Caco-2 (cell line): ENCODE measurements at regions not wholly inside any gene's neighbourhood (a gene's known extent, or its start where the extent isn't known, plus 50 kb on each side); places are given as distances from the start of the nearest gene placed in this dataset.

Source experiments
- BruUV-seq: library from RNA; stranded (reverse); fragments of 400-500 nt; replicated peaks from 2 replicates; lab custom pipeline; 2021; lab: Mats Ljungman, UMichigan
- CTCF ChIA-PET: fragments of 300-600 bp; sonication (Branson Sonifier 250); formaldehyde crosslinking; loops from one replicate; lab custom pipeline; 2022; ENCODE audit warnings: antibody characterized with exemption; lab: Charles Lee
- POLR2A ChIA-PET: fragments of 300-600 bp; sonication (Branson Sonifier 250); formaldehyde crosslinking; loops from one replicate; lab custom pipeline; 2022; ENCODE audit warnings: antibody characterized with exemption; lab: Charles Lee
- DNase-seq, 2 experiments: peaks; one replicate each; pipeline versions ENCODE4 v3.0.0 to v3.0.0-alpha.2; 2020 to 2022
- H3K27me3 ChIP-seq: replicated peaks from 2 replicates; pipeline ENCODE4 v1.6.0; 2011; ENCODE audit warnings: low read length; ENCODE audit not compliant: control insufficient read depth, insufficient read depth
- H3K36me3 ChIP-seq: 2 replicates; pipeline ENCODE4 v1.5.1; 2011; ENCODE audit warnings: low read length; ENCODE audit not compliant: control insufficient read depth, insufficient read depth
- H3K4me1 ChIP-seq: fragments of 250-450 bp; sonication (Bioruptor Pico); 2 replicates; pipeline ENCODE4 v1.5.1; 2020; ENCODE audit warnings: mild to moderate bottlenecking
- H3K4me3 ChIP-seq: 2 replicates; pipeline ENCODE4 v1.5.1; 2011; ENCODE audit warnings: low read depth, mild to moderate bottlenecking, control low read depth, low read length
- H3K9me3 ChIP-seq: fragments of 250-450 bp; sonication (Bioruptor Pico); 2 replicates; pipeline ENCODE4 v1.5.1; 2020; ENCODE audit warnings: mild to moderate bottlenecking, moderate library complexity
- H3K27ac Mint-ChIP-seq: one replicate; pipeline ENCODE4 v1.8.0; 2022; ENCODE audit warnings: mixed read lengths; ENCODE audit not compliant: unreplicated experiment
- H3K27me3 Mint-ChIP-seq: one replicate; pipeline ENCODE4 v1.8.0; 2022; ENCODE audit warnings: mixed read lengths; ENCODE audit not compliant: insufficient read depth, unreplicated experiment
- H3K36me3 Mint-ChIP-seq: one replicate; pipeline ENCODE4 v1.8.0; 2022; ENCODE audit warnings: mild to moderate bottlenecking, mixed read lengths; ENCODE audit not compliant: insufficient read depth, unreplicated experiment
- H3K4me1 Mint-ChIP-seq: one replicate; pipeline ENCODE4 v1.8.0; 2022; ENCODE audit warnings: low read depth, mixed read lengths; ENCODE audit not compliant: unreplicated experiment
- H3K4me3 Mint-ChIP-seq: one replicate; pipeline ENCODE4 v1.8.0; 2022; ENCODE audit warnings: mild to moderate bottlenecking, moderate library complexity, mixed read lengths; ENCODE audit not compliant: unreplicated experiment
- H3K9me3 Mint-ChIP-seq: one replicate; pipeline ENCODE4 v1.8.0; 2022; ENCODE audit warnings: mixed read lengths; ENCODE audit not compliant: unreplicated experiment
- CTCF ChIP-seq, 2 experiments: fragments of 200-600 bp in 1 of 2; IDR thresholded peaks; 1 replicate in 1 of 2; 2 replicates in 1 of 2; pipeline versions ENCODE4 v1.5.1 to v1.8.0; 2011 to 2022; ENCODE audit warnings: antibody characterized with exemption in 1 of 2, control low read depth in 1 of 2, inconsistent platforms in 1 of 2, low read depth in 1 of 2, low read length in 1 of 2, mild to moderate bottlenecking in 1 of 2, moderate library complexity in 1 of 2; ENCODE audit not compliant: insufficient read depth in 1 of 2, severe bottlenecking in 1 of 2, unreplicated experiment in 1 of 2
- intact Hi-C: fragments of 100-400 bp; cut with micrococcal nuclease; formaldehyde crosslinking; loops from one replicate; pipeline ENCODE4 v1.10.0; 2022; ENCODE audit not compliant: unreplicated experiment

GRCh38 chr6:113299531-113299930 lies 557.6 kb upstream of the MARCKS start:
- Histone ChIP-seq H3K27me3 (no peaks in the 10 kb centered on the region), H3K9me3 (no peaks in the 10 kb centered on the region), H3K4me1 (no peaks in the 10 kb centered on the region), H3K36me3 (no peaks in the 10 kb centered on the region), H3K4me3 (no peak overlapping the region)
- BruUV-seq, result no TSS peak
- TF ChIP-seq CTCF (IDR thresholded peaks at IDR 0.05; ENCODE audit: insufficient read depth in 1 of 2, low read depth in 1 of 2, low read length in 1 of 2, severe bottlenecking in 1 of 2, unreplicated experiment in 1 of 2), result no peak
- Mint-ChIP-seq H3K36me3 (no peaks in the 10 kb centered on the region), H3K27ac (no peak overlapping the region), H3K4me3 (no peak overlapping the region), H3K9me3 (no peaks in the 10 kb centered on the region), H3K27me3 (no peaks in the 10 kb centered on the region), H3K4me1 (no peaks in the 10 kb centered on the region)
- intact Hi-C loops, result no loop called here
- DNase-seq, result no peak
- ChIA-PET POLR2A (no interaction called here), CTCF (interaction anchor here (0.6 kb wide), 1 partner anchor 211 kb away, joined by 4 read pairs; no protein-coding TSS in a partner anchor)

DNA sequence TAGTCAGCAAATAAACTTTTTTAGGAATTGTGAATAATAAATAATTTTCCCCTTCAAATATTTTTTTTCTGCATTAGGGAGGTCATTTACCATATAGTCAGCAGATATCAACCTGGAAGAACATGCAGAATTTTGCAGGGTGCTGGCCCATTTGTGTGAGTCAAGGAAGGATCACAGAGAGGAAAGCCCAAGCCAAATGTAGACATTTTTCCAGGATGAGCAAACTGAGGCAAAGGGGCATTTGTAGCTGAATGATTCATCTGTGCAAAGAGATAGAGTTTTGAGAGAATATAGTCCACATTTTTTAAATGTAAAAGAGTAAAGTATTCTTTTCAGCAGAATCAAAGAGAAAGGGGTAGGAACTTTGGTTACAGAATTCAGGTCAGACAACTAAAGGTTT lies 555.5 kb upstream of the MARCKS start:
- Mint-ChIP-seq H3K27ac (no peak overlapping the region), H3K4me1 (no peaks in the 10 kb centered on the region), H3K4me3 (no peak overlapping the region), H3K36me3 (no peaks in the 10 kb centered on the region), H3K27me3 (no peaks in the 10 kb centered on the region), H3K9me3 (no peaks in the 10 kb centered on the region)
- Histone ChIP-seq H3K36me3 (no peaks in the 10 kb centered on the region), H3K9me3 (no peaks in the 10 kb centered on the region), H3K4me1 (peaks cover under 1% of the 10 kb centered on the region; the same call in 1 of the 2 replicates), H3K4me3 (no peak overlapping the region), H3K27me3 (no peaks in the 10 kb centered on the region)
- BruUV-seq, result no TSS peak
- CTCF ChIA-PET, result no interaction called here
- no peak for TF ChIP-seq CTCF (IDR thresholded peaks at IDR 0.05; ENCODE audit: insufficient read depth in 1 of 2, low read depth in 1 of 2, low read length in 1 of 2, severe bottlenecking in 1 of 2, unreplicated experiment in 1 of 2)
- intact Hi-C loops, result loop anchor here (10.0 kb wide), 1 partner anchor 283 kb away; no protein-coding TSS in a partner anchor
- no peak for DNase-seq
- POLR2A ChIA-PET, result no interaction called here

GRCh38 chr6:113304116-113304515 lies 553.0 kb upstream of the MARCKS start:
- no peak for TF ChIP-seq CTCF (IDR thresholded peaks at IDR 0.05; ENCODE audit: insufficient read depth in 1 of 2, low read depth in 1 of 2, low read length in 1 of 2, severe bottlenecking in 1 of 2, unreplicated experiment in 1 of 2)
- Mint-ChIP-seq H3K36me3 (no peaks in the 10 kb centered on the region), H3K27me3 (no peaks in the 10 kb centered on the region), H3K9me3 (no peaks in the 10 kb centered on the region), H3K27ac (no peak overlapping the region), H3K4me1 (no peaks in the 10 kb centered on the region), H3K4me3 (no peak overlapping the region)
- no peaks in the 10 kb centered on the region for H3K36me3 ChIP-seq
- no peaks in the 10 kb centered on the region for H3K9me3 ChIP-seq
- no TSS peak for BruUV-seq
- no peaks in the 10 kb centered on the region for H3K27me3 ChIP-seq
- ChIA-PET POLR2A (no interaction called here), CTCF (no interaction called here)
- no peak for DNase-seq
- H3K4me3 ChIP-seq, result no peak overlapping the region
- intact Hi-C loops, result loop anchor here (10.0 kb wide), 1 partner anchor 281 kb away; no protein-coding TSS in a partner anchor
- peaks cover 6% of the 10 kb centered on the region; the same call in 1 of the 2 replicates for H3K4me1 ChIP-seq
